HUES6 (cell line): ENCODE measurements at regions not wholly inside any gene's neighbourhood (a gene's known extent, or its start where the extent isn't known, plus 50 kb on each side); places are given as distances from the start of the nearest gene placed in this dataset.
"Not testable (repeated sequence)": the region's sequence is repeated elsewhere in the genome, so short reads cannot be mapped to it uniquely, and the experiment has no call there.

Source experiments
- H3K27ac ChIP-seq: 2 replicates; pipeline ENCODE4 v1.7.0; 2013; ENCODE audit warnings: low read depth, mild to moderate bottlenecking, low read length, inconsistent platforms
- H3K27me3 ChIP-seq: 2 replicates; pipeline ENCODE4 v1.6.1; 2013; ENCODE audit warnings: low read length; ENCODE audit not compliant: control insufficient read depth, insufficient read depth
- H3K36me3 ChIP-seq: 2 replicates; pipeline ENCODE4 v1.6.1; 2013; ENCODE audit warnings: low read length; ENCODE audit not compliant: control insufficient read depth, insufficient read depth
- H3K4me1 ChIP-seq: 2 replicates; pipeline ENCODE4 v1.6.1; 2013; ENCODE audit warnings: low read length; ENCODE audit not compliant: control insufficient read depth, insufficient read depth
- H3K4me3 ChIP-seq: 2 replicates; pipeline ENCODE4 v1.5.1; 2013; ENCODE audit warnings: low read depth, low read length
- H3K9ac ChIP-seq: one replicate; pipeline ENCODE4 v1.6.1; 2013; ENCODE audit warnings: mild to moderate bottlenecking, low read length
- H3K9me3 ChIP-seq: 2 replicates; pipeline ENCODE4 v1.6.1; 2013; ENCODE audit warnings: low read depth, low read length; ENCODE audit not compliant: control insufficient read depth, insufficient read depth

- Histone ChIP-seq H3K4me3 (no peak overlapping the region), H3K9ac (no peak overlapping the region), H3K4me1 (no peaks in the 10 kb centered on the region), H3K36me3 (no peaks in the 10 kb centered on the region), H3K9me3 (no peaks in the 10 kb centered on the region), H3K27ac (no peak overlapping the region), H3K27me3 (no peaks in the 10 kb centered on the region)
Observed at GRCh38 chr7:93804726-93805125, 85.8 kb downstream of the TFPI2 start.

- Histone ChIP-seq H3K36me3 (no peaks in the 10 kb centered on the region), H3K9ac (no peak overlapping the region), H3K27ac (no peak overlapping the region), H3K4me3 (no peak overlapping the region), H3K9me3 (no peaks in the 10 kb centered on the region), H3K27me3 (no peaks in the 10 kb centered on the region), H3K4me1 (no peaks in the 10 kb centered on the region)
Observed at GRCh38 chr7:93799750-93800357, 90.7 kb downstream of the TFPI2 start.

GRCh38 chr7:93793084-93793697 is 97.4 kb downstream of the TFPI2 start:
- H3K4me1 ChIP-seq, H3K27me3 ChIP-seq, H3K36me3 ChIP-seq, H3K9me3 ChIP-seq, H3K4me3 ChIP-seq, H3K9ac ChIP-seq, H3K27ac ChIP-seq: not testable (repeated sequence)

- Histone ChIP-seq H3K27me3 (no peaks in the 10 kb centered on the region; the same call in 1 of the 2 replicates), H3K9me3 (no peaks in the 10 kb centered on the region), H3K4me3 (no peak overlapping the region), H3K4me1 (no peaks in the 10 kb centered on the region), H3K36me3 (no peaks in the 10 kb centered on the region), H3K9ac (no peak overlapping the region), H3K27ac (no peak overlapping the region)
Observed at GRCh38 chr7:93779115-93779514, 111.4 kb downstream of the TFPI2 start.

- Histone ChIP-seq H3K27me3 (no peaks in the 10 kb centered on the region; the same call in 1 of the 2 replicates), H3K9me3 (no peaks in the 10 kb centered on the region), H3K4me1 (no peaks in the 10 kb centered on the region), H3K4me3 (no peak overlapping the region), H3K9ac (no peak overlapping the region), H3K36me3 (no peaks in the 10 kb centered on the region), H3K27ac (no peak overlapping the region)
Observed at GRCh38 chr7:93778384-93778783, 112.2 kb downstream of the TFPI2 start.

GRCh38 chr7:93773446-93773845 is 117.1 kb downstream of the TFPI2 start:
- Histone ChIP-seq H3K9ac (no peak overlapping the region), H3K4me1 (no peaks in the 10 kb centered on the region), H3K36me3 (no peaks in the 10 kb centered on the region), H3K27me3 (no peaks in the 10 kb centered on the region; the same call in 1 of the 2 replicates), H3K4me3 (no peak overlapping the region), H3K27ac (no peak overlapping the region), H3K9me3 (no peaks in the 10 kb centered on the region)

GRCh38 chr7:93765475-93765874 is 125.1 kb downstream of the TFPI2 start:
- Histone ChIP-seq H3K27ac (no peak overlapping the region), H3K9ac (no peak overlapping the region), H3K36me3 (no peaks in the 10 kb centered on the region), H3K9me3 (no peaks in the 10 kb centered on the region), H3K27me3 (no peaks in the 10 kb centered on the region), H3K4me3 (no peak overlapping the region), H3K4me1 (no peaks in the 10 kb centered on the region)

GRCh38 chr7:93758631-93759030 is 131.9 kb downstream of the TFPI2 start:
- no peaks in the 10 kb centered on the region for H3K9me3 ChIP-seq
- H3K9ac ChIP-seq, result no peak overlapping the region
- no peaks in the 10 kb centered on the region for H3K27me3 ChIP-seq
- no peak overlapping the region for H3K4me3 ChIP-seq
- H3K36me3 ChIP-seq, result no peaks in the 10 kb centered on the region
- H3K4me1 ChIP-seq, result peaks cover 9% of the 10 kb centered on the region; the same call in 1 of the 2 replicates
- no peak overlapping the region for H3K27ac ChIP-seq

- Histone ChIP-seq H3K27ac (no peak overlapping the region), H3K4me1 (peaks cover 9% of the 10 kb centered on the region; the same call in 1 of the 2 replicates), H3K36me3 (no peaks in the 10 kb centered on the region)
Observed at GRCh38 chr7:93757426-93757825, 133.1 kb downstream of the TFPI2 start.

GRCh38 chr7:93756890-93757289 is 133.7 kb downstream of the TFPI2 start:
- Histone ChIP-seq H3K27ac (no peak overlapping the region), H3K27me3 (no peaks in the 10 kb centered on the region), H3K9me3 (peaks cover under 1% of the 10 kb centered on the region; the same call in 1 of the 2 replicates), H3K36me3 (no peaks in the 10 kb centered on the region), H3K4me3 (no peak overlapping the region), H3K4me1 (peaks cover 9% of the 10 kb centered on the region; the same call in 1 of the 2 replicates), H3K9ac (no peak overlapping the region)

More at GRCh38 chr7:93757426-93757825, 133.1 kb downstream of the TFPI2 start:
- Histone ChIP-seq H3K9me3 (no peaks in the 10 kb centered on the region), H3K27me3 (no peaks in the 10 kb centered on the region), H3K9ac (no peak overlapping the region), H3K4me3 (no peak overlapping the region)

GRCh38 chr7:93751421-93751820 is 139.1 kb downstream of the TFPI2 start:
- H3K9me3 ChIP-seq, result peaks cover 6% of the 10 kb centered on the region; the same call in 1 of the 2 replicates
- H3K27ac ChIP-seq, result no peak overlapping the region
- H3K9ac ChIP-seq, result no peak overlapping the region
- H3K4me3 ChIP-seq, result no peak overlapping the region
- no peaks in the 10 kb centered on the region for H3K27me3 ChIP-seq
- H3K4me1 ChIP-seq, result peaks cover 1% of the 10 kb centered on the region; the same call in 1 of the 2 replicates
- H3K36me3 ChIP-seq, result no peaks in the 10 kb centered on the region
